GM20000 (cell line): ENCODE measurements at regions not wholly inside any gene's neighbourhood (a gene's known extent, or its start where the extent isn't known, plus 50 kb on each side); places are given as distances from the start of the nearest gene placed in this dataset.

Source experiments
- DNase-seq: peaks from one replicate; pipeline ENCODE4 v3.0.0; 2012; ENCODE audit warnings: low spot score
- CTCF ChIP-seq: IDR thresholded peaks from 2 replicates; pipeline ENCODE4 v1.5.1; 2012; ENCODE audit warnings: mild to moderate bottlenecking, control low read depth; ENCODE audit errors: extremely low read depth, missing control alignments

DNA sequence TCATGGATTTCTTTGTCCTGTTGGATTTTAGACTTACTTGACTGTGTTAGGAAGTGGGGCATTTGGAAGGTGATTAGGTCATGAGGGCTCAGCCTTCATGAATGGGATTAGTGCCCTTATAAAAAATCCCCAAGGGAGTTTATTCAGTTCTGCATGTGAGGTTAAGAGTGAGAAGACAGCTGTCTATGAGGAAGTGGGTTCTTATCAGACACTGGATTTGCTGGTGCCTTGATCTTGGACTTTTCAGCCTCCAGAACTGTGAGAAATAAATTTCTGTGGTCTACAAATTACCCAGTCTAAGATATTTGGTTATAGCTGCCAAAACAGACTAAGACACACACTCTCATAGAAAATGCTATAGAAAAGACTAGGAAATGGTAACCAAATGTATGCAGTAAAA, 724.7 kb upstream of the FZD8 start:
- no peak for TF ChIP-seq CTCF
- no peak for DNase-seq

DNA sequence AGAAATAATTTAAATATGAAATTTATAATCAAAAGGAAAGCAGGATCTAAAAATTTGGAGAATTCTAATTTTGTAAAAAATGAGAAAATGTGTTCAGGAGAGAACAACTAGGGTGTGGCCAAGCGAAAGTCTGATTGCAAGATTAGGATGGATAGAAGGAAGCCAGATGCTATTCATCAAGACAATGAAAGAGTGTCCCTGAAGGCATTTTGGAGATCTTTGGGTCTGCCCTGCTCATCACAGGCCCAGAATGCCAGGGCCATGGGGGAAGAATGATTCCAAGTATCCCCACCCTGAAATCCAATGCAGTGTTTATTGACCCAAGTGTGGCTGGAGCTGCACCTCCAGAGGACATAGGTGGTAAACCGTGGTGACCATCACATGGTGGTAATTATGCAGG, 724.0 kb upstream of the FZD8 start:
- no peak for DNase-seq
- no peak for TF ChIP-seq CTCF

DNA sequence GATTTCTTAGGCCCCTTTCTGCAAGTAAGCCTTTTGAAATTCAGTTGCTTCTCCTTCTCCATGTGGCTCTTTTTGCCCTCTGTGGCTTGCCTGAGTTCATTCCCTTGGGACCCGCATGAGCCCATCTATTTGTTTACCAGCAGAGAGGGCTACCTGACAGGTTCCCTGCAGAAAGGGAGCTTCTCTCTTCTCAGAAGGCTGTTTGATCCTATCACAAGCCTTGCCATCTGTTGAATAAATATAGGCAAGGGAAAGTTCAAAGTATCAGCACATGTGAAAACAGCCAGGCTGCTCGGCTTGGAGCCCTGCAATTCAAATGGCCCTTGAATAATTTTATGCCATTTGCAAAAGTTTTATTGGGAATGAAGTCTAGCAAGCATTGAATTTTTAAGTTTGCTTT, 720.2 kb upstream of the FZD8 start:
- DNase-seq = no peak
- no peak for TF ChIP-seq CTCF

DNA sequence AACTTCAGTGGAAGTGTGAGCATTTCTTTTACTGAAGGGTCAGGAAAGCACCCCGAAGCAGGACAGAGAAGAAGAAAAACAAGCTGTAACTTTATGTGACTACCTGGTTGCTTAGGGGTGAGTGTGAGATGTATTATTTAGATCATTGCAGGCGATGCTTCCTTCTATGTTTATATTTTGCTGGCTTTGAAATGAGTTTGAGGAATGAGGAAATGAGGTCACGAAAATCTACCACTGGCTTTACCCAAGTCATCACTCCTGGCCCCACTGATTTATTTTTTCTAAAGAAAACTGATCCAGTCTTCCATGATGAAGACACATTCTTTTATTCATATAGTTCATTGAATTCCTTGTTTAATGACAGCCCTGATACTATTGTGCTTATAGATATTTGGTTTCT, 716.6 kb upstream of the FZD8 start:
- DNase-seq = no peak
- no peak for TF ChIP-seq CTCF

DNA sequence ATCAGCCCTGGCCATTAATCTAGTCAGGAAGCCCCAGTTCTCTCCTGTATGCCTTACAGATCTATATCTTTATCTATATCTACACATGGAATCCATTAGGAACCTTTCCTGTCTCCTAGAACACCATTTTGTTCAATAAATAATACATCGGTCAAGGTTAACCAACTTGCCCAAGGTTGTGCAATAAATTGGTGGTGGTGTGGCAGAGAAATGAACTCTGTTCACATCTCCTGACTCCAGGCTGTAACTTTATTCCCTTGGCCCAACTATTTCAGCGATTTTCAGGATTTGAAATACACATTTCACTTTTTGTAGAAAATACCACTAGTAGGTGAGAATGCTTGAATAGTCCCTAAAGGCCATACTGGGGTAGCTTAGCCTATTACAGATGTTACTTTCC, 712.5 kb upstream of the FZD8 start:
- no peak for TF ChIP-seq CTCF
- no peak for DNase-seq

DNA sequence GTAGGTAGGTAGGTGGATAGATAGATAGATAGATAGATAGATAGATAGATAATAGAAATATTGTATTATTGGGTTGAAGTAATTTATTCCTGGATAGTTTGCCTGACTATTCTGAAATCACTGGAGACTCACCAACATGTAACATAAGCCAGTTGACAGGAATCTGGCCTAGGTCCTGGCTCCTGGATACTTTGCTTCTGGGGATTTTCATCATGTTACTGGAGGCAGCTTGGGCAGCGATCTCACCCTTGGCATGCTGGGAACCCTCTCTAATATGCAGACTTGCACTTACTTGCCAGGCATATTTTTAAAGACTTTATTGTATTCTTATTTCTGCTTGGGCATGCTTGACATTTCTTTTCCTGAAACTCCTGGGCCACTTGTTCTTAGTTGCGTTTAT, 709.1 kb upstream of the FZD8 start:
- no peak for TF ChIP-seq CTCF
- no peak for DNase-seq

- no peak for DNase-seq
- no peak for TF ChIP-seq CTCF
These were observed 707.5 kb upstream of the FZD8 start for GRCh38 chr10:36349445-36350078.
